WTC11 (cell line): ENCODE measurements at regions not wholly inside any gene's neighbourhood (a gene's known extent, or its start where the extent isn't known, plus 50 kb on each side); places are given as distances from the start of the nearest gene placed in this dataset.

ENCODE experiments used
- ATAC-seq: fragments of 200-7000 bp; cut with Tn5 transposase; 2 replicates; pipeline ENCODE4 v1.10.0; 2021; ENCODE audit warnings: mild to moderate bottlenecking, moderate library complexity
- CTCF ChIA-PET: fragments of 300-600 bp; sonication (Branson Sonifier 250); formaldehyde crosslinking; loops from one replicate; lab custom pipeline; 2021; ENCODE audit warnings: antibody characterized with exemption; lab: Charles Lee
- POLR2A ChIA-PET: fragments of 350-600 bp; sonication (Branson Sonifier 250); formaldehyde crosslinking; loops from one replicate; lab custom pipeline; 2021; ENCODE audit warnings: antibody characterized with exemption; lab: Charles Lee
- DNase-seq: peaks from one replicate; pipeline ENCODE4 v3.0.0; 2021; ENCODE audit warnings: low spot score
- H3K27ac Mint-ChIP-seq: 2 replicates; pipeline ENCODE4 v1.8.0; 2021; ENCODE audit warnings: mixed read lengths
- H3K27me3 Mint-ChIP-seq: 2 replicates; pipeline ENCODE4 v1.8.0; 2021; ENCODE audit warnings: low read depth, mild to moderate bottlenecking, moderate library complexity, mixed read lengths
- H3K36me3 Mint-ChIP-seq: 2 replicates; pipeline ENCODE4 v1.8.0; 2021; ENCODE audit warnings: mixed read lengths
- H3K4me1 Mint-ChIP-seq: 2 replicates; pipeline ENCODE4 v1.8.0; 2022; ENCODE audit warnings: mixed read lengths
- H3K4me3 Mint-ChIP-seq: 2 replicates; pipeline ENCODE4 v1.8.0; 2021; ENCODE audit warnings: mild to moderate bottlenecking, moderate library complexity, mixed read lengths
- H3K9me3 Mint-ChIP-seq: 2 replicates; pipeline ENCODE4 v1.8.0; 2021; ENCODE audit warnings: mixed read lengths
- ARID4B ChIP-seq: sonication (generic); formaldehyde crosslinking; IDR thresholded peaks from 2 replicates; pipeline ENCODE4 v1.8.0; 2023; ENCODE audit warnings: missing genetic modification reagents, mild to moderate bottlenecking, borderline replicate concordance
- CBFB ChIP-seq: sonication (generic); formaldehyde crosslinking; IDR thresholded peaks from 2 replicates; pipeline ENCODE4 v1.8.1; 2022; ENCODE audit warnings: mild to moderate bottlenecking, low read depth, missing genetic modification reagents
- FOXK1 ChIP-seq: sonication (generic); formaldehyde crosslinking; IDR thresholded peaks from 2 replicates; pipeline ENCODE4 v1.8.0; 2022; ENCODE audit warnings: mild to moderate bottlenecking, moderate library complexity, missing genetic modification reagents
- GRHL2 ChIP-seq: fragments of 250-450 bp; sonication (Bioruptor Pico); IDR thresholded peaks from 2 replicates; pipeline ENCODE4 v1.8.0; 2022; ENCODE audit warnings: mild to moderate bottlenecking, moderate library complexity; ENCODE audit not compliant: insufficient replicate concordance, severe bottlenecking
- HMGXB4 ChIP-seq: sonication (generic); formaldehyde crosslinking; IDR thresholded peaks from 2 replicates; pipeline ENCODE4 v1.8.1; 2023; ENCODE audit warnings: mild to moderate bottlenecking, moderate library complexity, missing genetic modification reagents
- JUN ChIP-seq: sonication (generic); formaldehyde crosslinking; IDR thresholded peaks from 2 replicates; pipeline ENCODE4 v1.8.0; 2023; ENCODE audit warnings: mild to moderate bottlenecking, missing genetic modification reagents
- MYBL2 ChIP-seq: sonication (generic); formaldehyde crosslinking; IDR thresholded peaks from 2 replicates; pipeline ENCODE4 v1.8.1; 2023; ENCODE audit warnings: mild to moderate bottlenecking, moderate library complexity, missing genetic modification reagents
- PRRX2 ChIP-seq: fragments of 250-450 bp; sonication (Bioruptor Pico); IDR thresholded peaks from 2 replicates; pipeline ENCODE4 v1.8.0; 2021; ENCODE audit warnings: mild to moderate bottlenecking
- ZNF138 ChIP-seq: sonication (generic); formaldehyde crosslinking; conservative IDR thresholded peaks from 2 replicates; pipeline ENCODE4 v1.8.1; 2022; ENCODE audit warnings: mild to moderate bottlenecking, moderate library complexity, missing genetic modification reagents
- ZNF281 ChIP-seq: sonication (generic); formaldehyde crosslinking; IDR thresholded peaks from 2 replicates; pipeline ENCODE4 v1.8.0; 2023; ENCODE audit warnings: mild to moderate bottlenecking, missing genetic modification reagents
- ZNF532 ChIP-seq: fragments of 250-450 bp; sonication (Bioruptor Pico); IDR thresholded peaks from 2 replicates; pipeline ENCODE4 v1.9.0; 2021; ENCODE audit warnings: mild to moderate bottlenecking, borderline replicate concordance
- TF ChIP-seq, protein P1 (sequence below): sonication (generic); formaldehyde crosslinking; IDR thresholded peaks from 2 replicates; pipeline ENCODE4 v1.8.1; 2022; ENCODE audit warnings: missing genetic modification reagents, borderline replicate concordance

DNA sequence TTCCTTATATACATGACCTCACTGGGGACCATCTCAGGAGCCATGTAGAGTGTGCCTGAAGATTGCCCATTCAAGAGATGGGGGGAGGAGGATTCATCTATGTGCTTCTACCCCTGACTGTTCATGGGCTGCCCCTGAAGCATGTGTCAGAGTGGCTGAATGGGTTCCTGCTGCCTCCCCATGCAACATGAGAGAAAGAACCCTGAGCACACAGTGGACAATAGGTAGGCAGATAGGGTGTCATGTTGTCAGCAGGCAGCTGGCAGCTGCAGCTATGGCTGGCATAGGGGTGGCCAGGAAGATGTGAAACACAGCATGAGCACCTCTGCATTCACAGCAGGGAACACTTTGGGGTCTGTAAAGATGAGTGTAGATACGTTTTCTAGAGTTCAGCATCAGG lies 208.4 kb upstream of the CNR1 start:
- H3K27me3 Mint-ChIP-seq, result no peaks in the 10 kb centered on the region
- H3K4me3 Mint-ChIP-seq, result no peak overlapping the region
- H3K4me1 Mint-ChIP-seq, result peaks cover 6% of the 10 kb centered on the region
- no peak overlapping the region for H3K27ac Mint-ChIP-seq
- no peak for ATAC-seq
- no peaks in the 10 kb centered on the region for H3K9me3 Mint-ChIP-seq
- TF ChIP-seq FOXK1 (CRISPR knock-in tag), result no peak
- no peak for TF ChIP-seq ZNF532
- no peak for TF ChIP-seq ZNF138 (CRISPR knock-in tag)
- TF ChIP-seq PRRX2, result no peak
- no peaks in the 10 kb centered on the region for H3K36me3 Mint-ChIP-seq
- DNase-seq, result no peak
- ChIA-PET CTCF (no interaction called here), POLR2A (no interaction called here)

- ATAC-seq, result no peak
- no peaks in the 10 kb centered on the region for H3K36me3 Mint-ChIP-seq
- no peak for TF ChIP-seq MYBL2 (CRISPR knock-in tag)
- TF ChIP-seq, protein P1, sequence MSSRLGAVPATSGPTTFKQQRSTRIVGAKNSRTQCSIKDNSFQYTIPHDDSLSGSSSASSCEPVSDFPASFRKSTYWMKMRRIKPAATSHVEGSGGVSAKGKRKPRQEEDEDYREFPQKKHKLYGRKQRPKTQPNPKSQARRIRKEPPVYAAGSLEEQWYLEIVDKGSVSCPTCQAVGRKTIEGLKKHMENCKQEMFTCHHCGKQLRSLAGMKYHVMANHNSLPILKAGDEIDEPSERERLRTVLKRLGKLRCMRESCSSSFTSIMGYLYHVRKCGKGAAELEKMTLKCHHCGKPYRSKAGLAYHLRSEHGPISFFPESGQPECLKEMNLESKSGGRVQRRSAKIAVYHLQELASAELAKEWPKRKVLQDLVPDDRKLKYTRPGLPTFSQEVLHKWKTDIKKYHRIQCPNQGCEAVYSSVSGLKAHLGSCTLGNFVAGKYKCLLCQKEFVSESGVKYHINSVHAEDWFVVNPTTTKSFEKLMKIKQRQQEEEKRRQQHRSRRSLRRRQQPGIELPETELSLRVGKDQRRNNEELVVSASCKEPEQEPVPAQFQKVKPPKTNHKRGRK (CRISPR knock-in tag), result no peak
- TF ChIP-seq HMGXB4 (CRISPR knock-in tag), result no peak
- TF ChIP-seq GRHL2 (CRISPR knock-in tag), result no peak
- TF ChIP-seq FOXK1 (CRISPR knock-in tag), result no peak
- TF ChIP-seq JUN (CRISPR knock-in tag), result no peak
- no peak for TF ChIP-seq ZNF281 (CRISPR knock-in tag)
- no peak for TF ChIP-seq ARID4B
- no peak for TF ChIP-seq CBFB
- TF ChIP-seq, all 79 proteins: peak for 0
- Mint-ChIP-seq H3K27me3 (no peaks in the 10 kb centered on the region), H3K9me3 (peaks cover 3% of the 10 kb centered on the region; the same call in 1 of the 2 replicates), H3K4me1 (peaks cover 3% of the 10 kb centered on the region), H3K4me3 (no peak overlapping the region), H3K27ac (no peak overlapping the region)
- ChIA-PET POLR2A (no interaction called here), CTCF (no interaction called here)
- DNase-seq, result no peak
These were observed 205.3 kb upstream of the CNR1 start for GRCh38 chr6:88371480-88371879.
